ENCODE measurements at regions not wholly inside any gene's neighbourhood (a gene's known extent, or its start where the extent isn't known, plus 50 kb on each side); places are given as distances from the start of the nearest gene placed in this dataset.

- TF ChIP-seq CTCF (IDR thresholded peaks at IDR 0.05) = peak; percentile 64 to 70
- Histone ChIP-seq H3K27me3 (no peaks in the 10 kb centered on the region), H3K4me1 (no peaks in the 10 kb centered on the region), H3K27ac (no peak overlapping the region), H3K4me3 (no peak overlapping the region), H3K36me3 (no peaks in the 10 kb centered on the region), H3K9me3 (no peaks in the 10 kb centered on the region)
- DNase-seq = peak in 3 of 4 donors; percentile 47 to 87 (median 79)
- peak; percentile 94 for ATAC-seq
- intact Hi-C loops (cut with DNase I) = loop anchor here in 1 of 2 donors (5.0 kb wide), 1 partner anchor 346 kb away; no protein-coding TSS in a partner anchor
Observed at GRCh38 chr9:27726244-27727081, 153.2 kb upstream of the C9orf72 start.

DNA sequence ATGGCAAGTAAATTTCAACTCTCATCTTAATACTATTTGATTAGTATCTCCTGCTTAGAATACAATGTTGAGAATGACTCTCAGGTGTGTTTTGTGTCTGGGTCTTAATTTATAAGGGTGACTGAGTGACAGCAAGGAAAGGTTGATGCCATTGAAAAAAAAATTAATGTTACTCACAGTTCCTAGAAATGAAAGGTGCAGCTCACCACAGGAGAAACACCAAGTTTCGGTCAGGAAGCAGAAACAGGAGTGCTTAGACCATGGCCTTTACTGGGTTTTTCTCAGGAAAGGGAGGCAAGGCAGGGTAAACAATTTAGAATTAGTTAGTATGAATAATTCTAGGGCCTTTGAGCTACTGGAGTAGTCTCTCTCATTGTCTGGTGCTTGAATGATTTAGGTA, 159.2 kb upstream of the C9orf72 start:
- Histone ChIP-seq H3K27me3 (no peaks in the 10 kb centered on the region), H3K9me3 (peaks cover 0 to 6% of the 10 kb centered on the region in 2 donors), H3K36me3 (no peaks in the 10 kb centered on the region), H3K4me3 (no peak overlapping the region), H3K27ac (no peak overlapping the region), H3K4me1 (no peaks in the 10 kb centered on the region)
- ATAC-seq = no peak
- TF ChIP-seq CTCF (IDR thresholded peaks at IDR 0.05) = no peak
- DNase-seq = no peak
- intact Hi-C loops (cut with DNase I) = no loop called here

DNA sequence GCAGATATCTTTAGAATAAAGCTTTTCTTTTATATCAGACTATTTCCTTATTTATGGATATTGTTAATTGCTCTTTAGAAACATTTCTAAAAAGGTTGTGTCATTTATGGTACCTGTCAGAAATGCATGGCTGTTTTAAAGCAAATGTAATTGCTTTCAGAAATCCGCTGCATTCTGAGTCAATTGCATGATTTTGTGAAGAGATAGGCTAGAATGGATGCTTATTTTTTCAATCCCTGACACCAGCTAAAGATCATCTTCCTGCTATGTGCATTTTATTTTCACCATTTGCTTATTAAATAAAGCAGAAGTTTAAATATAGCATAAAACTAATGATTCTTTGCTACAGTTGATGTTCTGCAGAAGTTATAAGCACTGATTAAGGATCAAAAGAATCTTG, 170.2 kb upstream of the C9orf72 start:
- Histone ChIP-seq H3K27ac (no peak overlapping the region), H3K4me1 (no peaks in the 10 kb centered on the region), H3K36me3 (no peaks in the 10 kb centered on the region), H3K27me3 (no peaks in the 10 kb centered on the region), H3K9me3 (peaks cover 0 to 15% of the 10 kb centered on the region in 2 donors), H3K4me3 (no peak overlapping the region)
- intact Hi-C loops (cut with DNase I) = no loop called here
- no peak for TF ChIP-seq CTCF (IDR thresholded peaks at IDR 0.05)
- no peak for DNase-seq
- ATAC-seq = no peak

GRCh38 chr9:27747450-27747849, 174.2 kb upstream of the C9orf72 start:
- ATAC-seq = no peak
- Histone ChIP-seq H3K4me3 (no peak overlapping the region), H3K27ac (no peak overlapping the region), H3K27me3 (no peaks in the 10 kb centered on the region), H3K9me3 (no peaks in the 10 kb centered on the region), H3K4me1 (no peaks in the 10 kb centered on the region), H3K36me3 (no peaks in the 10 kb centered on the region)
- intact Hi-C loops (cut with DNase I) = no loop called here
- no peak for TF ChIP-seq CTCF (IDR thresholded peaks at IDR 0.05)
- DNase-seq = no peak

- no peak for TF ChIP-seq CTCF (IDR thresholded peaks at IDR 0.05)
- Histone ChIP-seq H3K36me3 (no peaks in the 10 kb centered on the region), H3K27me3 (no peaks in the 10 kb centered on the region), H3K9me3 (no peaks in the 10 kb centered on the region), H3K4me1 (no peaks in the 10 kb centered on the region), H3K4me3 (no peak overlapping the region), H3K27ac (no peak overlapping the region)
- DNase-seq (no peak), ATAC-seq (no peak)
- intact Hi-C loops (cut with DNase I) = no loop called here
Observed at GRCh38 chr9:27749838-27750237, 176.6 kb upstream of the C9orf72 start.
